ENCODE measurements at regions not wholly inside any gene's neighbourhood (a gene's known extent, or its start where the extent isn't known, plus 50 kb on each side); places are given as distances from the start of the nearest gene placed in this dataset.

- TF ChIP-seq, protein P1, sequence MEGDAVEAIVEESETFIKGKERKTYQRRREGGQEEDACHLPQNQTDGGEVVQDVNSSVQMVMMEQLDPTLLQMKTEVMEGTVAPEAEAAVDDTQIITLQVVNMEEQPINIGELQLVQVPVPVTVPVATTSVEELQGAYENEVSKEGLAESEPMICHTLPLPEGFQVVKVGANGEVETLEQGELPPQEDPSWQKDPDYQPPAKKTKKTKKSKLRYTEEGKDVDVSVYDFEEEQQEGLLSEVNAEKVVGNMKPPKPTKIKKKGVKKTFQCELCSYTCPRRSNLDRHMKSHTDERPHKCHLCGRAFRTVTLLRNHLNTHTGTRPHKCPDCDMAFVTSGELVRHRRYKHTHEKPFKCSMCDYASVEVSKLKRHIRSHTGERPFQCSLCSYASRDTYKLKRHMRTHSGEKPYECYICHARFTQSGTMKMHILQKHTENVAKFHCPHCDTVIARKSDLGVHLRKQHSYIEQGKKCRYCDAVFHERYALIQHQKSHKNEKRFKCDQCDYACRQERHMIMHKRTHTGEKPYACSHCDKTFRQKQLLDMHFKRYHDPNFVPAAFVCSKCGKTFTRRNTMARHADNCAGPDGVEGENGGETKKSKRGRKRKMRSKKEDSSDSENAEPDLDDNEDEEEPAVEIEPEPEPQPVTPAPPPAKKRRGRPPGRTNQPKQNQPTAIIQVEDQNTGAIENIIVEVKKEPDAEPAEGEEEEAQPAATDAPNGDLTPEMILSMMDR (IDR thresholded peaks at IDR 0.05; ENCODE audit: control insufficient read depth, extremely low read depth, insufficient read depth): no peak
- H3K4me3 ChIP-seq (ENCODE audit: low read depth, low read length): no peak overlapping the region
- DNase-seq (ENCODE audit: low read depth): no peak
Observed at GRCh38 chr4:96827086-96827485, 987.2 kb downstream of the PDHA2 start.

DNA sequence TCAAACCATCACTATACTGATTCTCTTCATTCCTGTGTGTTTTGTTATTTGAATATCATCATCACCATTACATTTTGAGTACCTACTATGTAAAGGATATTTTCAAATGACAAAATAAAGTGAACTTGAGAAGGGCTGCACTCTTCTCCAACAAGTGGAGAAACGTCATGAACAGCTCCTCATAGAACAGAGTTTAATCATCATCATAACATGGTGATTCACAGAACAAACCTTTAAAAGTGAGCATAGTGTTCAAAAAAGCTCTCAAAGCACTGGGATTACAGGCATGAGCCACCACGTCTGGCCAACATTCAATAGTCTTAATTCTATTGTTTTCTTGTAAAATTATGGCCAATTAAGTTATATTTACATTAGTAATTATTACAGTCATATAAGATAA lies 993.9 kb downstream of the PDHA2 start:
- TF ChIP-seq, protein P1 (IDR thresholded peaks at IDR 0.05; ENCODE audit: control insufficient read depth, extremely low read depth, insufficient read depth): no peak
- no peak for DNase-seq (ENCODE audit: low read depth)
- no peak overlapping the region for H3K4me3 ChIP-seq (ENCODE audit: low read depth, low read length)

GRCh38 chr4:96835991-96836390 lies 996.1 kb downstream of the PDHA2 start:
- H3K4me3 ChIP-seq (ENCODE audit: low read depth, low read length): no peak overlapping the region
- no peak for DNase-seq (ENCODE audit: low read depth)
- TF ChIP-seq, protein P1 (IDR thresholded peaks at IDR 0.05; ENCODE audit: control insufficient read depth, extremely low read depth, insufficient read depth): no peak

- TF ChIP-seq, protein P1 (IDR thresholded peaks at IDR 0.05; ENCODE audit: control insufficient read depth, extremely low read depth, insufficient read depth): no peak
- H3K4me3 ChIP-seq (ENCODE audit: low read depth, low read length): no peak overlapping the region
- DNase-seq (ENCODE audit: low read depth): no peak
Observed at GRCh38 chr4:96839441-96839840, 999.5 kb downstream of the PDHA2 start.

- no peak overlapping the region for H3K4me3 ChIP-seq (ENCODE audit: low read depth, low read length)
- no peak for DNase-seq (ENCODE audit: low read depth)
- TF ChIP-seq, protein P1 (IDR thresholded peaks at IDR 0.05; ENCODE audit: control insufficient read depth, extremely low read depth, insufficient read depth): no peak
Observed at GRCh38 chr4:96841801-96842200, 1001.9 kb downstream of the PDHA2 start.

GRCh38 chr4:96844858-96845490 lies 1005.1 kb downstream of the PDHA2 start:
- DNase-seq (ENCODE audit: low read depth): no peak
- TF ChIP-seq, protein P1 (IDR thresholded peaks at IDR 0.05; ENCODE audit: control insufficient read depth, extremely low read depth, insufficient read depth): no peak

DNA sequence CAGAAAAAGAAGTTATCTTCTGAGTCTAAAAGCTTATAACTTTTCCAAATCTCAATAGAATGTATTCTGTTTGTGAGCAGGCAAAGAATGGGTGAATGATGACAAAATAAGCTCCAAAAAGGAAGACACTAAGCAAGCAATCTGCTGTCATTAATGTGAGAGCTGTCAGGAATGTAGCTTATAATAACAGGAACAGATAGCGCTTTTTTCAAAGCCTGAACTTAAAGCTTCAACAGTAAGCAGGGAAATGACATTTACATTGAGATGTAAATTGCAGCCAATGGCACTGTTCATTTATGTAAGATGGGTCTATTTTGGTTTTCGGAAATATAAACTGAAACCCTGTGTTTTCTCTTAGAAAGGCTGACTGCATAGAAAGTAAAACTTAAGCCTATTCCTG lies 1005.9 kb downstream of the PDHA2 start:
- TF ChIP-seq, protein P1 (IDR thresholded peaks at IDR 0.05; ENCODE audit: control insufficient read depth, extremely low read depth, insufficient read depth): no peak
- DNase-seq (ENCODE audit: low read depth): no peak

More at GRCh38 chr4:96844858-96845490, 1005.1 kb downstream of the PDHA2 start:
- H3K4me3 ChIP-seq (ENCODE audit: low read depth, low read length): no peak overlapping the region

More for the DNA sequence above, 1005.9 kb downstream of the PDHA2 start:
- no peak overlapping the region for H3K4me3 ChIP-seq (ENCODE audit: low read depth, low read length)

Measured in LNCaP clone FGC (cell line).